ENCODE measurements at regions not wholly inside any gene's neighbourhood (a gene's known extent, or its start where the extent isn't known, plus 50 kb on each side); places are given as distances from the start of the nearest gene placed in this dataset.

DNA sequence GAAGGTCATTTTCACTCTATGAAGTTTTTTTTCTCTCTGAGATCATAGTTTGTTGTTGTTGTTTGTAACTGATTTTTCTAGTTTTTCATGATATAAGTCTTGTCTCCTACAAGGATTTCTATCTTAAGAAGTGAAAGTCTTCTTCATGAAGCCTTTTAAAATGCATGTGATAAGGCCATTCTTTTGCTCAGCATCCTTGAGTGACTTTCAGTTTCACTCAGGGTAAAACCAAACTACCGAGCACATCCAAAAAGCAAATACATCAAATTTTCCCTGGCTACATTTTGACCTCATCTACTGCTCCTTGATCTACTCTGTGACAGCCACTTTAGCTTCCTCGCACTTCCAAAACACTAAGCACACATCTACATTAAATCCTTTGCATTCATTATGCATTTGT is 580.7 kb downstream of the KCTD8 start:
- no peak overlapping the region for H3K27ac ChIP-seq (ENCODE audit: control insufficient read depth, insufficient read depth, low read length)
- DNase-seq (ENCODE audit: low read depth, low spot score) (no peak), FAIRE-seq (no peak)
- no peaks in the 10 kb centered on the region for H3K79me2 ChIP-seq (ENCODE audit: control insufficient read depth, insufficient read depth, low read length)
- H4K20me1 ChIP-seq (ENCODE audit: control insufficient read depth, extremely low read depth, insufficient read depth, low read length): no peaks in the 10 kb centered on the region
- H3K9me1 ChIP-seq (ENCODE audit: control insufficient read depth, extremely low read depth, insufficient read depth, low read length): no peaks in the 10 kb centered on the region
- no peak overlapping the region for H3K9ac ChIP-seq (ENCODE audit: control insufficient read depth, extremely low read depth, insufficient read depth, low read length)
- dilution Hi-C loops (cut with MboI; ENCODE audit: extremely low pct_ligation_motif_present, low sequenced_read_pairs): no loop called here
- H3K9me3 ChIP-seq (ENCODE audit: control insufficient read depth, low read depth, low read length): no peaks in the 10 kb centered on the region
- H3K27me3 ChIP-seq (ENCODE audit: control insufficient read depth, extremely low read depth, insufficient read depth, low read length): no peaks in the 10 kb centered on the region
- no peak overlapping the region for H3K4me2 ChIP-seq (ENCODE audit: control insufficient read depth, extremely low read depth, insufficient read depth, low read depth, low read length)
- no peaks in the 10 kb centered on the region for H3K36me3 ChIP-seq (ENCODE audit: control insufficient read depth in 2 of 2, extremely low read depth in 1 of 2, insufficient read depth in 2 of 2, low read length in 2 of 2)
- H3K4me3 ChIP-seq (ENCODE audit: control insufficient read depth in 2 of 3, extremely low read depth in 1 of 3, insufficient read depth in 2 of 3, low read depth in 1 of 3, low read length in 3 of 3): no peak overlapping the region
- no peak overlapping the region for H2AFZ ChIP-seq (ENCODE audit: control insufficient read depth, low read length)
- H3K4me1 ChIP-seq (ENCODE audit: control insufficient read depth, extremely low read depth, insufficient read depth, low read length): no peaks in the 10 kb centered on the region
- TF ChIP-seq, protein P1, sequence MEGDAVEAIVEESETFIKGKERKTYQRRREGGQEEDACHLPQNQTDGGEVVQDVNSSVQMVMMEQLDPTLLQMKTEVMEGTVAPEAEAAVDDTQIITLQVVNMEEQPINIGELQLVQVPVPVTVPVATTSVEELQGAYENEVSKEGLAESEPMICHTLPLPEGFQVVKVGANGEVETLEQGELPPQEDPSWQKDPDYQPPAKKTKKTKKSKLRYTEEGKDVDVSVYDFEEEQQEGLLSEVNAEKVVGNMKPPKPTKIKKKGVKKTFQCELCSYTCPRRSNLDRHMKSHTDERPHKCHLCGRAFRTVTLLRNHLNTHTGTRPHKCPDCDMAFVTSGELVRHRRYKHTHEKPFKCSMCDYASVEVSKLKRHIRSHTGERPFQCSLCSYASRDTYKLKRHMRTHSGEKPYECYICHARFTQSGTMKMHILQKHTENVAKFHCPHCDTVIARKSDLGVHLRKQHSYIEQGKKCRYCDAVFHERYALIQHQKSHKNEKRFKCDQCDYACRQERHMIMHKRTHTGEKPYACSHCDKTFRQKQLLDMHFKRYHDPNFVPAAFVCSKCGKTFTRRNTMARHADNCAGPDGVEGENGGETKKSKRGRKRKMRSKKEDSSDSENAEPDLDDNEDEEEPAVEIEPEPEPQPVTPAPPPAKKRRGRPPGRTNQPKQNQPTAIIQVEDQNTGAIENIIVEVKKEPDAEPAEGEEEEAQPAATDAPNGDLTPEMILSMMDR (optimal IDR thresholded peaks at IDR 0.05 in 1 of 3, IDR thresholded peaks at IDR 0.05 in 1 of 3, conservative IDR thresholded peaks at IDR 0.05 in 1 of 3; ENCODE audit: extremely low read depth in 1 of 3, insufficient read depth in 2 of 3, low read length in 3 of 3): no peak
- no peak for TF ChIP-seq EZH2 (IDR thresholded peaks at IDR 0.05; ENCODE audit: low read length)

DNA sequence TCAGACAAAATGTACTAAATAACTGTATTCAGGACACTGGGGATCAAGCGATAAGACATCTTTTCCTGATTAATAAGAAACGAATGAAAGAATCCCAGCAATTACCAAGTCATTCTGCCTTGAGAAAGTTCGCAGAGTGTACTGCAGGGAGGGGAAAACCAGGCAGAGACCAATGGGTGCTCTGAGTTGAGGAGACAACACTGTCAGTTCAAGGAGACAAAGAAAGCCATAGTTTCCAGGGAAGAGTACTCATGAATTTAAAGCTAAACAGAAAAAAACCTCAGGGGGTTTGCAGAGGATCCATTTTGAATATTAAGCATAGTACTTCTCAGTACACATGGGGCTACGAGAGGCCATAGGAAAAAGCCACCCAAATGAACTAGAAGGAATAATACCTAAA is 573.0 kb downstream of the KCTD8 start:
- H3K9me3 ChIP-seq (ENCODE audit: control insufficient read depth, low read depth, low read length): no peaks in the 10 kb centered on the region
- H3K27ac ChIP-seq (ENCODE audit: control insufficient read depth, insufficient read depth, low read length): no peak overlapping the region
- no peak overlapping the region for H3K9ac ChIP-seq (ENCODE audit: control insufficient read depth, extremely low read depth, insufficient read depth, low read length)
- no peaks in the 10 kb centered on the region for H3K79me2 ChIP-seq (ENCODE audit: control insufficient read depth, insufficient read depth, low read length)
- no peaks in the 10 kb centered on the region for H3K36me3 ChIP-seq (ENCODE audit: control insufficient read depth in 2 of 2, extremely low read depth in 1 of 2, insufficient read depth in 2 of 2, low read length in 2 of 2)
- FAIRE-seq (no peak), DNase-seq (ENCODE audit: low read depth, low spot score) (no peak)
- no peak overlapping the region for H3K4me3 ChIP-seq (ENCODE audit: control insufficient read depth in 2 of 3, extremely low read depth in 1 of 3, insufficient read depth in 2 of 3, low read depth in 1 of 3, low read length in 3 of 3)
- H3K27me3 ChIP-seq (ENCODE audit: control insufficient read depth, extremely low read depth, insufficient read depth, low read length): no peaks in the 10 kb centered on the region
- no peaks in the 10 kb centered on the region for H3K4me1 ChIP-seq (ENCODE audit: control insufficient read depth, extremely low read depth, insufficient read depth, low read length)
- no peaks in the 10 kb centered on the region for H4K20me1 ChIP-seq (ENCODE audit: control insufficient read depth, extremely low read depth, insufficient read depth, low read length)
- no peak overlapping the region for H2AFZ ChIP-seq (ENCODE audit: control insufficient read depth, low read length)
- dilution Hi-C loops (cut with MboI; ENCODE audit: extremely low pct_ligation_motif_present, low sequenced_read_pairs): no loop called here
- H3K4me2 ChIP-seq (ENCODE audit: control insufficient read depth, extremely low read depth, insufficient read depth, low read depth, low read length): no peak overlapping the region
- H3K9me1 ChIP-seq (ENCODE audit: control insufficient read depth, extremely low read depth, insufficient read depth, low read length): no peaks in the 10 kb centered on the region
- TF ChIP-seq, protein P1 (optimal IDR thresholded peaks at IDR 0.05 in 1 of 3, IDR thresholded peaks at IDR 0.05 in 1 of 3, conservative IDR thresholded peaks at IDR 0.05 in 1 of 3; ENCODE audit: extremely low read depth in 1 of 3, insufficient read depth in 2 of 3, low read length in 3 of 3): no peak
- no peak for TF ChIP-seq EZH2 (IDR thresholded peaks at IDR 0.05; ENCODE audit: low read length)

All from keratinocyte (primary cell).